AG04449 (cell line): ENCODE measurements at regions not wholly inside any gene's neighbourhood (a gene's known extent, or its start where the extent isn't known, plus 50 kb on each side); places are given as distances from the start of the nearest gene placed in this dataset.
"Not testable (repeated sequence)": the region's sequence is repeated elsewhere in the genome, so short reads cannot be mapped to it uniquely, and the experiment has no call there.

Experiments used
- CTCF ChIA-PET: fragments of 350-600 bp; formaldehyde crosslinking; extraction: SDS; loops from one replicate; lab custom pipeline; 2021; ENCODE audit warnings: antibody characterized with exemption; lab: Yijun Ruan, JAX
- POLR2A ChIA-PET: fragments of 400-600, 350-600 bp; formaldehyde crosslinking; extraction: SDS; loops from one replicate; lab custom pipeline; 2020; ENCODE audit warnings: antibody characterized with exemption, inconsistent platforms; lab: Yijun Ruan, JAX
- DNase-seq: peaks from one replicate; pipeline ENCODE4 v3.0.0-alpha.2; 2010; ENCODE audit warnings: low read depth, low spot score
- H3K4me3 ChIP-seq: 2 replicates; pipeline ENCODE4 v1.5.1; 2011; ENCODE audit warnings: low read depth, mild to moderate bottlenecking, control low read depth, low read length
- TF ChIP-seq, protein P1 (sequence below): IDR thresholded peaks from one replicate; pipeline ENCODE4 v1.5.1; 2011; ENCODE audit warnings: mild to moderate bottlenecking, moderate library complexity, low read length, control low read depth, inconsistent platforms; ENCODE audit not compliant: insufficient read depth; ENCODE audit errors: missing control alignments

DNA sequence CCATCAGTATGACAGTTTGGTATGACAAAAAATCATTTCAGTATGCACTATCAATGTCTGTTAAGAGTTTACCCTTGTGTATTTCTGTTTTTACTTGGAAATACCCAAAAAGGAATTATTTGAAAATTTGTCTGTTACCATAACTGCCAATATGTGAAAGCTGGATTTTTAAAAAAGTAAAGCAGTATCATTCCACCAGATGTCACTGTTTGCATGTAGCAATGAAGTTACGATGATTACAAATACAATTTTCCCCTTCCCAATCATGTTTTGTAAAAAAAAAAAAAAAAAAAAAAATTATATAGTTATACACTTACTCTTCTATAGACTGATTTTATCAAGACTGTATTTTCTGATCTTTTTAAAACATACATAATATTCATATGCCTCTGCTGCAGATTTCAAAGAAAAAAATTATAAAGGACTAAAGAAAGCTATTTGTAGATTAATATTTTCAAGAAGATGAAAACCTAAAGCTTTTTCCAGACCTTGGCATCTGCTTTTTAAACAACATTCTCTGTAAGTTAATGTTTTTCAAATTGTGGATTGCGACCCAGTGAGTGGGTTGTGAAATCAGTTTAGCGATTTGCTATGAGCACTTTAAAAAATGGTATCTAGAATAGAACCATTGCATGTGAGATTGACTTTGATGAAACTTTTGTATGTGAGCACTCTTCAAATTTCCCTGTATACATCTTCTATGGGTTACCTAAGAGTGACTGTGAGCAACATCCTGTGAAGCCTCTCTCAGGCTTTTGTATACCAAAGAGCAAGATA, 114.2 kb downstream of the TTC6 start:
- CTCF ChIA-PET: interaction anchor here (0.6 to 8.6 kb wide), 24 partner anchors 9 to 1306 kb away, joined by 3 to 180 read pairs (median 5); no protein-coding TSS in a partner anchor
- POLR2A ChIA-PET: no interaction called here
- no peak overlapping the region for H3K4me3 ChIP-seq
- no peak for DNase-seq
- TF ChIP-seq, protein P1, sequence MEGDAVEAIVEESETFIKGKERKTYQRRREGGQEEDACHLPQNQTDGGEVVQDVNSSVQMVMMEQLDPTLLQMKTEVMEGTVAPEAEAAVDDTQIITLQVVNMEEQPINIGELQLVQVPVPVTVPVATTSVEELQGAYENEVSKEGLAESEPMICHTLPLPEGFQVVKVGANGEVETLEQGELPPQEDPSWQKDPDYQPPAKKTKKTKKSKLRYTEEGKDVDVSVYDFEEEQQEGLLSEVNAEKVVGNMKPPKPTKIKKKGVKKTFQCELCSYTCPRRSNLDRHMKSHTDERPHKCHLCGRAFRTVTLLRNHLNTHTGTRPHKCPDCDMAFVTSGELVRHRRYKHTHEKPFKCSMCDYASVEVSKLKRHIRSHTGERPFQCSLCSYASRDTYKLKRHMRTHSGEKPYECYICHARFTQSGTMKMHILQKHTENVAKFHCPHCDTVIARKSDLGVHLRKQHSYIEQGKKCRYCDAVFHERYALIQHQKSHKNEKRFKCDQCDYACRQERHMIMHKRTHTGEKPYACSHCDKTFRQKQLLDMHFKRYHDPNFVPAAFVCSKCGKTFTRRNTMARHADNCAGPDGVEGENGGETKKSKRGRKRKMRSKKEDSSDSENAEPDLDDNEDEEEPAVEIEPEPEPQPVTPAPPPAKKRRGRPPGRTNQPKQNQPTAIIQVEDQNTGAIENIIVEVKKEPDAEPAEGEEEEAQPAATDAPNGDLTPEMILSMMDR: peak; percentile 42

DNA sequence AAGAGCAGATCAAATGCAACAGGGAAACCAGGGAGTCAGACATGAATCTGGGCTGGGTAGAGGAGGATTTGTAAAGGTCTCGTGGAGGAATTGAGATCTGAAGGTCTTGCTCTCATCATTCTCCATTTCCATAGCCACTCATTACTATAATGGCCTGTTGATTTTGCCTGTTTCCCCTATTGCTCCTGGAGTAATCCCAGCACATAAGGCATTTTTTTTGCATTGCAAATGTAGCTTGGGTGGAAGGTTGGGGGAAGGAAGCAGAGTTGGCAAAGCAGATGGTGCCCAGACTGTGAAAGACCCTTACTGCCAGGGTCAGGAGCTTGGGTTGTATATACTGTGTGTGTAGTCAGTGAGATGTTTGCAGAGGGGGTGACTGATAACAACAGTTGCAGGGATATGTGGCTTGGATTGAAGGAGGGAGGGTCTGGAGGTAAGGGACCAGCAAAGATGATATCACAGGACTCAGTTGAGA, 116.0 kb downstream of the TTC6 start:
- CTCF ChIA-PET: interaction anchor here (1.9 to 8.6 kb wide), 2 partner anchors 10 to 162 kb away, joined by 8 to 180 read pairs; no protein-coding TSS in a partner anchor
- POLR2A ChIA-PET: no interaction called here
- TF ChIP-seq, protein P1: no peak
- no peak overlapping the region for H3K4me3 ChIP-seq
- DNase-seq: no peak

DNA sequence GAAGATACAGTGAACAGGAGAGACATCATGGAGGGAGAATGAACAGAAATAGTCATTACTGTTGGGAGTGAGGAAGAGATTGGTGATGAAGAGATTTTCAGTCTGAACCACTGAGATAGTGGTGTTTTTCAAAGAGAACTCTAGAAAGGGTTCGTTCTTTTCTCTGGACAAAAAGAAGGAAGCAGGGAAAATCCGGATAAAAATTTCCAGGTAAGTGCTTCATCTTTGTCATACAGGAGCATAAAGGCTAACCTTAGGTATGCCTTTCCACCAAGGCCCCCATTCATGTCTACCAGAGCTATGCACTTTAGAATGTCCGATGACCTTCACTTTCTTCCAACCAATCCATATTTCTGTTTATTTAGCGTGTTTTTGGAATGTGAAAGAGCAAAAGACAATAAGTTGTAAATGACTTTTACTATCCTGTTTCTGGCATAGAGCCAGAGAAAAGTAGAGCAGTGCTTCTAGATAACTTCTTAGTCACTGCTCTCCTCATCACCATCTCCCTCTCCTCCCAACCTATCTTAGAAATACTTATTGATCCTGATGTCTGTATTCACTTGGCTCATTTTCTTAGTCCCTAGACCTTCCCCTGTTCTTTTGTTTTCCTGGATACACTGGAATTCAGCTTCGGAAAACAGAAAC, 116.5 kb downstream of the TTC6 start:
- H3K4me3 ChIP-seq: no peak overlapping the region
- TF ChIP-seq, protein P1: no peak
- POLR2A ChIA-PET: no interaction called here
- CTCF ChIA-PET: interaction anchor here (8.6 kb wide), 1 partner anchor 162 kb away, joined by 180 read pairs; no protein-coding TSS in a partner anchor
- no peak for DNase-seq

DNA sequence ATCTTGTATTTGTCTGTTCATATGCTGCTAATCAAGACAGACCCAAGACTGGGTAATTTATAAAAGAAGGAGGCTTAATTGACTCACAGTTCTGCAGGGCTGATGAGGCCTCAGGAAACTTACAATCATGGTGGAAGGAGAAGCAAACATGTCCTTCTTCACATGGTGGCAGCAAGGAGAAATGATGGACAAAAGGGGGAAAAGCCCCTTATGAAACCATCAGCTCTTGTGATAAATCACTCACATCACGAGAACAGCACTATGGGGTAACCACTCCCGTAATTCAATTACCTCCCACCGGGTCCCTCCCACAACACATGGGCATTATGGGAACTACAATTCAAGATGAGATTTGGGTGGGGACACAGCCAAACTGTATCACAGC, 117.0 kb downstream of the TTC6 start:
- DNase-seq, H3K4me3 ChIP-seq, POLR2A ChIA-PET: not testable (repeated sequence)
- CTCF ChIA-PET: interaction anchor here (8.6 kb wide), 1 partner anchor 161 kb away, joined by 180 read pairs; no protein-coding TSS in a partner anchor

DNA sequence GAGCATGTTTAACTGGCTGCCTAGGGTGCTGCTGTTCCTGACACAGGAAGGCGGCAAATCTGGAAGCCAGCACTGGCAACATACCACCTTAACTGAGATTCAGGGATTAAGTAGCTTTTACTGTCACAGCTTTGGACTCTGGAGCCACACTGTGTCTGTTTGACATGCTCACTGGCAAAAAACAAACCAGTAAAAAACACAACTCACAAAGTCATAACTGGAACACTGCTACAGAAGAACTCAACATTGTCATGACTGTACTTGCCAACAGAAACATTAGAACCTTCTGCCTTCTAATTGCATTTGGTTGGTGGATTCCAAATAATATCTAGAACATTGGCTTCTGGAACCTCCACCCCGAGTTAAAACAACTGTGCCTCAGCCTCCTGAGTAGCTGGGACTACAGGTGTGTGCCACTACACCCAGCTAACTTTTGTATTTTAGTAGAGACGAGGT, 117.6 kb downstream of the TTC6 start:
- POLR2A ChIA-PET: no interaction called here
- CTCF ChIA-PET: interaction anchor here (8.6 kb wide), 1 partner anchor 161 kb away, joined by 180 read pairs; no protein-coding TSS in a partner anchor
- TF ChIP-seq, protein P1: no peak
- DNase-seq: no peak
- H3K4me3 ChIP-seq: no peak overlapping the region

DNA sequence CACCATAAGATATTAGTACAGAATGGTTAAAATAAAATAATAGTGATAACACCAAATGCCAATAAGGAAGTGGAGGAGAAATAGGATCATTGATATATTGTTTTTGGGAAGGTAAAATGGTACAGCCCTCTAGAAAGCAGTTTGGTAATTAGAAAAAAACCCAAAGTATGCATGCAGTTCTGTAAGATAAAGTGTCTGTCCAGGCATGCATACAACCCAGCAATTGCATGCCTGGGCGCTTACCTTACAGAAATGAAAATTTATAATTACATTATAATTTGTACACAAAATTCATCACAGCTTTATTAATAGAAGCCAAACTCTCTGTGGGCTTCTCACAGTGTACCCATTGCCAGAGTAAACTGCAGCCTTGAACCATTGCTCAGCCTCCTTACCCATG, 124.7 kb downstream of the TTC6 start:
- ChIA-PET CTCF (interaction anchor here (0.7 to 1.0 kb wide), 2 partner anchors 11 to 155 kb away, joined by 4 to 6 read pairs; no protein-coding TSS in a partner anchor), POLR2A (no interaction called here)
- TF ChIP-seq, protein P1: no peak
- no peak for DNase-seq
- no peak overlapping the region for H3K4me3 ChIP-seq
